ENCODE measurements at regions not wholly inside any gene's neighbourhood (a gene's known extent, or its start where the extent isn't known, plus 50 kb on each side); places are given as distances from the start of the nearest gene placed in this dataset.

GRCh38 chr3:54008099-54008498 lies 114.3 kb upstream of the CACNA2D3 start:
- no peak for TF ChIP-seq MAX (IDR thresholded peaks at IDR 0.05)
- no peak for TF ChIP-seq EP300 (IDR thresholded peaks at IDR 0.05; ENCODE audit: borderline replicate concordance in 1 of 2, low read depth in 2 of 2, low read length in 2 of 2)
- TF ChIP-seq CTCF (IDR thresholded peaks at IDR 0.05; ENCODE audit: control extremely low read depth in 1 of 3, insufficient read depth in 1 of 3, low read depth in 1 of 3, low read length in 3 of 3), result no peak
- no peak for TF ChIP-seq EZH2 (IDR thresholded peaks at IDR 0.05; ENCODE audit: low read depth, low read length, severe bottlenecking)
- TF ChIP-seq RFX5 (IDR thresholded peaks at IDR 0.05; ENCODE audit: borderline replicate concordance, low read depth, low read length), result no peak
- TF ChIP-seq YY1 (IDR thresholded peaks at IDR 0.05; ENCODE audit: low read depth, low read length), result no peak
- no peak for TF ChIP-seq GABPA (IDR thresholded peaks at IDR 0.05; ENCODE audit: borderline replicate concordance, insufficient read depth, low read length)
- TF ChIP-seq POLR2A (IDR thresholded peaks at IDR 0.05; ENCODE audit: control extremely low read depth in 1 of 2, low read depth in 2 of 2, low read length in 2 of 2), result no peak
- TF ChIP-seq TEAD4 (IDR thresholded peaks at IDR 0.05; ENCODE audit: low read depth, low read length), result no peak
- no peak for TF ChIP-seq E2F6 (IDR thresholded peaks at IDR 0.05)
- no peak for TF ChIP-seq POLR2AphosphoS5 (IDR thresholded peaks at IDR 0.05; ENCODE audit: low read depth, low read length)
- no peak for TF ChIP-seq PHF8 (conservative IDR thresholded peaks at IDR 0.05; ENCODE audit: low read depth, low read length)
- no peak for TF ChIP-seq CEBPB (IDR thresholded peaks at IDR 0.05; ENCODE audit: low read depth, low read length)
- no peak for TF ChIP-seq USF2 (IDR thresholded peaks at IDR 0.05; ENCODE audit: low read length)

All from H1 (cell line).